ENCODE measurements at regions not wholly inside any gene's neighbourhood (a gene's known extent, or its start where the extent isn't known, plus 50 kb on each side); places are given as distances from the start of the nearest gene placed in this dataset.

DNA sequence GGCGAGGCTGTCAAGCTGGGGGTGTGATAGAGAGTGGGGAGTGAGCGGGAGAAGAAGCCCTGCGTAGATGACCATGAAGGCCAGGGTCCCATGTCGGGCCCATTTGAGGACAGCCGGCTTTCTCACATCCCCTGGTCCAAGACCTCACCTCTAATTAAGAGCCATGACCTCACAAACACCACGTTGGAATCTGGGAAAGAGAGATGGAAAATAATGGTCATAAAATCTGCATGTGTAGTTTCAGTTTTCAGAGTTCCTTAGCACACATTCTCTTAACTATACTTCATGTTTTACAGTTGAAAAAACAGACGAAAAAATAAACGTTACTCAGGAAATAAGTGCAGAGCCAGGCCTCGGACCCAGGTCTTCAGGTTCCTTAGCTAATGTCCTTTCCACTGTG lies 244.8 kb upstream of the SIX2 start:
- no peak for DNase-seq (ENCODE audit: low read depth in 1 of 2, low spot score in 1 of 2)
- no peak overlapping the region for H3K27ac ChIP-seq
- ChIA-PET POLR2A (no interaction called here), CTCF (interaction anchor here (0.6 to 1.5 kb wide), 4 partner anchors 15 to 1458 kb away, joined by 3 to 6 read pairs (median 3); no protein-coding TSS in a partner anchor)
- WGBS (ENCODE audit: missing lambda C conversion rate): 77% methylated on average over 9 of the region's 9 CpGs
- peaks cover 10% of the 10 kb centered on the region; the same call in 1 of the 3 replicates for H3K4me1 ChIP-seq
- no peak overlapping the region for H3K4me3 ChIP-seq
- H3K9me3 ChIP-seq: no peaks in the 10 kb centered on the region
- FAIRE-seq: no peak
- no peak overlapping the region for H3K4me2 ChIP-seq
- no peak for TF ChIP-seq MAFK (IDR thresholded peaks at IDR 0.05; ENCODE audit: partially characterized antibody)
- TF ChIP-seq, protein P1, sequence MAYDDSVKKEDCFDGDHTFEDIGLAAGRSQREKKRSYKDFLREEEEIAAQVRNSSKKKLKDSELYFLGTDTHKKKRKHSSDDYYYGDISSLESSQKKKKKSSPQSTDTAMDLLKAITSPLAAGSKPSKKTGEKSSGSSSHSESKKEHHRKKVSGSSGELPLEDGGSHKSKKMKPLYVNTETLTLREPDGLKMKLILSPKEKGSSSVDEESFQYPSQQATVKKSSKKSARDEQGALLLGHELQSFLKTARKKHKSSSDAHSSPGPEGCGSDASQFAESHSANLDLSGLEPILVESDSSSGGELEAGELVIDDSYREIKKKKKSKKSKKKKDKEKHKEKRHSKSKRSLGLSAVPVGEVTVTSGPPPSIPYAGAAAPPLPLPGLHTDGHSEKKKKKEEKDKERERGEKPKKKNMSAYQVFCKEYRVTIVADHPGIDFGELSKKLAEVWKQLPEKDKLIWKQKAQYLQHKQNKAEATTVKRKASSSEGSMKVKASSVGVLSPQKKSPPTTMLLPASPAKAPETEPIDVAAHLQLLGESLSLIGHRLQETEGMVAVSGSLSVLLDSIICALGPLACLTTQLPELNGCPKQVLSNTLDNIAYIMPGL (CRISPR knock-in tag; IDR thresholded peaks at IDR 0.05; ENCODE audit: borderline replicate concordance): no peak
- TF ChIP-seq HOXB5 (CRISPR knock-in tag; IDR thresholded peaks at IDR 0.05): no peak
- TF ChIP-seq JUNB (IDR thresholded peaks at IDR 0.05): no peak
- TF ChIP-seq NR3C1 (IDR thresholded peaks at IDR 0.05): no peak
- no peak for TF ChIP-seq EHF (CRISPR knock-in tag; IDR thresholded peaks at IDR 0.05)
- no peak for TF ChIP-seq SMC3 (IDR thresholded peaks at IDR 0.05)
- no peak for TF ChIP-seq TP53 (CRISPR knock-in tag; IDR thresholded peaks at IDR 0.05)
- no peak for ATAC-seq

DNA sequence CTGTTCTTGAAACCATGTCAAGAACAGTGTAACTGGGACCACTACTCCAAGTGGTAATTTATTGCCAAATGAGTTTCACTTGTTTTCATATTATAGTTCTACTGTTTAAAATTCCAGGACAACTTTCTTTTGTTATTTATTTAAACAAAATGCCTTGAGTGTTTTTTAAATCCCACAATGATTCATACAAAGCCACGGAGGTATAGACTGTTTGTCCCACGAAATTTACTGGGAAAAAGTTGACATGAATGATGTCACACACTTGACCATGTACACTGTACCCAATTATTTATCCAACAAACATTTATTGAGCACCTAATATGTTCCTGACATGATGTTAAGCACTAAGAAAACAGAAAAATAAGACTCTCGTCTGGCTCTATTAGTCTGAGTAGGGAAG lies 243.9 kb upstream of the SIX2 start:
- Histone ChIP-seq H3K4me1 (peaks cover 10% of the 10 kb centered on the region; the same call in 1 of the 3 replicates), H3K27ac (no peak overlapping the region), H3K9me3 (no peaks in the 10 kb centered on the region), H3K4me3 (no peak overlapping the region), H3K4me2 (no peak overlapping the region)
- FAIRE-seq (no peak), ATAC-seq (no peak), DNase-seq (ENCODE audit: low read depth in 1 of 2, low spot score in 1 of 2) (no peak)
- CTCF ChIA-PET: interaction anchor here (0.6 to 1.1 kb wide), 2 partner anchors 14 to 1457 kb away, joined by 3 read pairs; no protein-coding TSS in a partner anchor
- POLR2A ChIA-PET: no interaction called here
- TF ChIP-seq NFE2L2 (conservative IDR thresholded peaks at IDR 0.05; ENCODE audit: low read length) (no peak), HOXB13 (CRISPR knock-in tag; IDR thresholded peaks at IDR 0.05; ENCODE audit: low read depth) (no peak), ESRRA (IDR thresholded peaks at IDR 0.05; ENCODE audit: borderline replicate concordance, low read length) (no peak), CBX2 (IDR thresholded peaks at IDR 0.05; ENCODE audit: borderline replicate concordance, low read depth) (no peak), NR3C1 (IDR thresholded peaks at IDR 0.05) (no peak), KDM5A (IDR thresholded peaks at IDR 0.05) (no peak), CBX8 (IDR thresholded peaks at IDR 0.05) (no peak), HDAC2 (IDR thresholded peaks at IDR 0.05) (no peak), NPAS2 (CRISPR knock-in tag; IDR thresholded peaks at IDR 0.05; ENCODE audit: borderline replicate concordance) (no peak), HOXB5 (CRISPR knock-in tag; IDR thresholded peaks at IDR 0.05) (no peak), EHF (CRISPR knock-in tag; IDR thresholded peaks at IDR 0.05) (no peak), FOSB (CRISPR knock-in tag; IDR thresholded peaks at IDR 0.05) (no peak), TFCP2L1 (CRISPR knock-in tag; IDR thresholded peaks at IDR 0.05) (no peak), SMC3 (IDR thresholded peaks at IDR 0.05) (no peak), JUN (IDR thresholded peaks at IDR 0.05) (no peak), RNF2 (IDR thresholded peaks at IDR 0.05; ENCODE audit: borderline replicate concordance, low read depth) (no peak), RFX5 (IDR thresholded peaks at IDR 0.05) (no peak)
- TF ChIP-seq, protein P2, sequence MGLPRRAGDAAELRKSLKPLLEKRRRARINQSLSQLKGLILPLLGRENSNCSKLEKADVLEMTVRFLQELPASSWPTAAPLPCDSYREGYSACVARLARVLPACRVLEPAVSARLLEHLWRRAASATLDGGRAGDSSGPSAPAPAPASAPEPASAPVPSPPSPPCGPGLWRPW (IDR thresholded peaks at IDR 0.05): no peak
- 29% methylated on average over 3 of the region's 3 CpGs for whole genome bisulfite sequencing (ENCODE audit: missing lambda C conversion rate)

DNA sequence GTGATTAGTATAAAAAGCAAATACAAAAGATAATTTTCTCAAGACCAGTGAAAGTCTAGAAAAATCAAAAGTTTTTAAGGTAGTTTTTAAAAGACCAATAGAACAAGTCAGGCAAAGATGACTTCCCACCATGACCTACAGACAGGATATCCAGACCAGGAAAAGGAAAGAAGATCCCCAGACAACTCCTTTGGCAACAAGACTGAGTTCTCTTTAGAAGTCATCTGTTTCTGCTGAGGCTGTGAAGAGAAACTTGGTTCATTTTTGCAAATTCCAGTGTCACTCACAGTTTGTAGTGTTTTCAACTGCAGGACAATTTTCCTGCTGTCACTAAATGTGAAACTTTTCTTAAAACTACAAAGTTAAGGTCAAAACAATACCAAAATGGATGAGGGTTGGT lies 240.9 kb upstream of the SIX2 start:
- DNase-seq (ENCODE audit: low read depth in 1 of 2, low spot score in 1 of 2) (no peak), ATAC-seq (no peak), FAIRE-seq (no peak)
- TF ChIP-seq FOXS1 (CRISPR knock-in tag; IDR thresholded peaks at IDR 0.05) (no peak), JUN (IDR thresholded peaks at IDR 0.05) (no peak), ZNF302 (CRISPR knock-in tag; IDR thresholded peaks at IDR 0.05) (no peak), RARB (CRISPR knock-in tag; IDR thresholded peaks at IDR 0.05) (no peak)
- TF ChIP-seq, protein P3, sequence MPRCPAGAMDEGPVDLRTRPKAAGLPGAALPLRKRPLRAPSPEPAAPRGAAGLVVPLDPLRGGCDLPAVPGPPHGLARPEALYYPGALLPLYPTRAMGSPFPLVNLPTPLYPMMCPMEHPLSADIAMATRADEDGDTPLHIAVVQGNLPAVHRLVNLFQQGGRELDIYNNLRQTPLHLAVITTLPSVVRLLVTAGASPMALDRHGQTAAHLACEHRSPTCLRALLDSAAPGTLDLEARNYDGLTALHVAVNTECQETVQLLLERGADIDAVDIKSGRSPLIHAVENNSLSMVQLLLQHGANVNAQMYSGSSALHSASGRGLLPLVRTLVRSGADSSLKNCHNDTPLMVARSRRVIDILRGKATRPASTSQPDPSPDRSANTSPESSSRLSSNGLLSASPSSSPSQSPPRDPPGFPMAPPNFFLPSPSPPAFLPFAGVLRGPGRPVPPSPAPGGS (IDR thresholded peaks at IDR 0.05): no peak
- TF ChIP-seq, protein P4, sequence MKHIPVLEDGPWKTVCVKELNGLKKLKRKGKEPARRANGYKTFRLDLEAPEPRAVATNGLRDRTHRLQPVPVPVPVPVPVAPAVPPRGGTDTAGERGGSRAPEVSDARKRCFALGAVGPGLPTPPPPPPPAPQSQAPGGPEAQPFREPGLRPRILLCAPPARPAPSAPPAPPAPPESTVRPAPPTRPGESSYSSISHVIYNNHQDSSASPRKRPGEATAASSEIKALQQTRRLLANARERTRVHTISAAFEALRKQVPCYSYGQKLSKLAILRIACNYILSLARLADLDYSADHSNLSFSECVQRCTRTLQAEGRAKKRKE (CRISPR knock-in tag; IDR thresholded peaks at IDR 0.05; ENCODE audit: low read depth): no peak
- no peaks in the 10 kb centered on the region for H3K4me1 ChIP-seq
- H3K27ac ChIP-seq: no peak overlapping the region
- no peaks in the 10 kb centered on the region for H3K9me3 ChIP-seq
- H3K4me3 ChIP-seq: no peak overlapping the region
- ChIA-PET CTCF (no interaction called here), POLR2A (no interaction called here)
- H3K4me2 ChIP-seq: no peak overlapping the region

All from A549 (cell line).